ENCODE measurements at regions not wholly inside any gene's neighbourhood (a gene's known extent, or its start where the extent isn't known, plus 50 kb on each side); places are given as distances from the start of the nearest gene placed in this dataset.

DNA sequence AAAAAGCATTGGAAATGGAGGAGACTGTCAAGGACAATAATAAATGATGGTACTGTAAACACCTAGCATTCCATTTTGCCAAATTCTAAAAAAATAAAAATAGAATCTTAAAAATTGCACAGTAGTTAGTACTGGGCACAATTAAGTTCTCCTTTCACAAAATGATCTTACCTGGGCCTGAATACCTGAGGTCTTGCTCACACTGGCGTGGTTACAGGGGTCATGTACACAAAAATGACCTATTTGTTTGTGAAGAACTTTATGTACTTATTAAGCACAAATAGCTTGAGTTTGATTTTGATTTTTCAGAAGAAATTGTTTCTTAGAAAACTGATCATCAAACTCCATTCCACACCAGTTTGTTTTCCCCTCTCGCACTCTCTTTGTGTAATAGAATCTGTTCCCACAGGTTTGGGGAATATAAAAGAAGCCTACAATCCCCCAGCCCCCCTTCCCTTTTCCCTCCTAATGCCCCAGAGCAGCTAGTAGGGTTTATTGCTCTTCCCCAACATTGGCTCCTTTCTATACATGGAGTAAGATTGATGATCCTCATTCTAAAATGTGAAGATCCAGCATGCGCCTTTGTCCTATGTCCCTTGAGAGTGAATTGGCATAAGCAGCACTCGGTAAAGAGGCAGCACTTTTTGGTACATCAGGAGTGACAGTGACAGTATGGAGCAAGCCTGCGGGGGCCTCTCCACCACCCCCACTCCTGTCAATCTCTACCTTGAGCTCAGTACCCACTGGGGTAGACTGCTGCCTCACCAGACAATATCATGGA lies 204.3 kb downstream of the ASCL1 start:
- no TSS peak for BruUV-seq (replicated peaks)
- no peaks in the 10 kb centered on the region for H3K9me2 ChIP-seq (ENCODE audit: insufficient read depth)
- H3K9me3 ChIP-seq (ENCODE audit: control insufficient read depth in 1 of 2, insufficient read depth in 1 of 2, low read depth in 1 of 2, low read length in 2 of 2): no peaks in the 10 kb centered on the region
- POLR2A ChIA-PET: no interaction called here
- H3K4me1 ChIP-seq (ENCODE audit: control insufficient read depth in 1 of 2, insufficient read depth in 2 of 2, low read length in 2 of 2): no peaks in the 10 kb centered on the region
- H4K20me1 ChIP-seq (ENCODE audit: insufficient read depth): no peaks in the 10 kb centered on the region
- H3K27ac ChIP-seq (ENCODE audit: low read depth, low read length): no peak overlapping the region
- TF ChIP-seq, protein P1, sequence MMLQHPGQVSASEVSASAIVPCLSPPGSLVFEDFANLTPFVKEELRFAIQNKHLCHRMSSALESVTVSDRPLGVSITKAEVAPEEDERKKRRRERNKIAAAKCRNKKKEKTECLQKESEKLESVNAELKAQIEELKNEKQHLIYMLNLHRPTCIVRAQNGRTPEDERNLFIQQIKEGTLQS (IDR thresholded peaks at IDR 0.05): no peak
- TF ChIP-seq CBX3 (IDR thresholded peaks at IDR 0.05; ENCODE audit: low read depth) (no peak), SP1 (IDR thresholded peaks at IDR 0.05; ENCODE audit: low read depth) (no peak), RAD21 (IDR thresholded peaks at IDR 0.05; ENCODE audit: low read depth) (no peak), TCF7L2 (IDR thresholded peaks at IDR 0.05; ENCODE audit: borderline replicate concordance, extremely low read depth, insufficient read depth, insufficient read length) (no peak), EZH2phosphoT487 (IDR thresholded peaks at IDR 0.05; ENCODE audit: borderline replicate concordance) (no peak)
- TF ChIP-seq, protein P2, sequence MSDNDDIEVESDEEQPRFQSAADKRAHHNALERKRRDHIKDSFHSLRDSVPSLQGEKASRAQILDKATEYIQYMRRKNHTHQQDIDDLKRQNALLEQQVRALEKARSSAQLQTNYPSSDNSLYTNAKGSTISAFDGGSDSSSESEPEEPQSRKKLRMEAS (IDR thresholded peaks at IDR 0.05): no peak
- ATAC-seq (no peak), DNase-seq (ENCODE audit: low read depth, low spot score) (no peak)
- RAD21 ChIA-PET (ENCODE audit: low non-redundant PET in 1 of 2, low total read pairs in 2 of 2, uncharacterized antibody in 2 of 2, unreplicated experiment in 2 of 2): no interaction called here
- H3K27me3 ChIP-seq (ENCODE audit: insufficient read depth, low read length): 0 out of 2 replicates have a peak, but pooled peaks cover 4% of the 10 kb centered on the region
- no peak overlapping the region for H3K4me2 ChIP-seq (ENCODE audit: low read length)
- CTCF ChIA-PET: no interaction called here
- H3K79me2 ChIP-seq (ENCODE audit: insufficient read depth, low read length): no peaks in the 10 kb centered on the region
- H3K36me3 ChIP-seq (ENCODE audit: control insufficient read depth in 1 of 2, insufficient read depth in 2 of 2, low read length in 2 of 2): no peaks in the 10 kb centered on the region
- no peak overlapping the region for H2AFZ ChIP-seq (ENCODE audit: low read depth, low read length, poor library complexity, severe bottlenecking)
- intact Hi-C loops (cut with micrococcal nuclease): no loop called here
- H3K4me3 ChIP-seq (replicated peaks in 1 of 2; ENCODE audit: low read depth in 1 of 2, low read length in 2 of 2): no peak overlapping the region
- no peak overlapping the region for H3K9ac ChIP-seq (ENCODE audit: low read length)

DNA sequence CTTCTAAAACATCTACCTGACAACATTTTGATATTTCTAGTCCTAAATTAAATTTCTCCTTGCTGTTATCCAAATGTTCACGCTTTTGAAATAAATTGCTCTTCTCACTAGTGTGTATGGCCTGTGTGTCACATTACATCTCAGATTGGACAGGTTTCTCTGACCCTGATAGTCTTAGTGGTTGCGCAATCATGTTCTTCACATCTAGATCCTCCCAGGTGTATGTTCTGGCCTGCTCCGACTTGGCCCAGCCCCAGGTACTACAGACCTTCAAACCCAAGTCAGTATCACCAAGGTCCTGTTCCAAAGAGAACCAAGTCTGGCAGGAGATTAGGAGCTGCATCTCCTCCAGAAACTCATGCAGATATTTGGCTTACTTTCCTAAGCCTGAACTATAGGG lies 209.5 kb downstream of the ASCL1 start:
- Histone ChIP-seq H3K4me1 (ENCODE audit: control insufficient read depth in 1 of 2, insufficient read depth in 2 of 2, low read length in 2 of 2) (no peaks in the 10 kb centered on the region), H3K9ac (ENCODE audit: low read length) (no peak overlapping the region), H4K20me1 (ENCODE audit: insufficient read depth) (no peaks in the 10 kb centered on the region; the same call in 1 of the 2 replicates), H3K36me3 (ENCODE audit: control insufficient read depth in 1 of 2, insufficient read depth in 2 of 2, low read length in 2 of 2) (no peaks in the 10 kb centered on the region), H3K79me2 (ENCODE audit: insufficient read depth, low read length) (no peaks in the 10 kb centered on the region), H3K27ac (ENCODE audit: low read depth, low read length) (no peak overlapping the region), H3K9me3 (ENCODE audit: control insufficient read depth in 1 of 2, insufficient read depth in 1 of 2, low read depth in 1 of 2, low read length in 2 of 2) (no peaks in the 10 kb centered on the region), H3K27me3 (ENCODE audit: insufficient read depth, low read length) (no peaks in the 10 kb centered on the region), H3K9me2 (ENCODE audit: insufficient read depth) (no peaks in the 10 kb centered on the region), H3K4me3 (replicated peaks in 1 of 2; ENCODE audit: low read depth in 1 of 2, low read length in 2 of 2) (no peak overlapping the region), H3K4me2 (ENCODE audit: low read length) (no peak overlapping the region), H2AFZ (ENCODE audit: low read depth, low read length, poor library complexity, severe bottlenecking) (no peak overlapping the region)
- ChIA-PET RAD21 (ENCODE audit: low non-redundant PET in 1 of 2, low total read pairs in 2 of 2, uncharacterized antibody in 2 of 2, unreplicated experiment in 2 of 2) (no interaction called here), POLR2A (interaction anchor here (0.6 kb wide), 1 partner anchor 464 kb away, joined by 7 read pairs; no protein-coding TSS in a partner anchor), CTCF (interaction anchor here (1.4 kb wide), 1 partner anchor 408 kb away, joined by 3 read pairs; no protein-coding TSS in a partner anchor)
- BruUV-seq (replicated peaks): no TSS peak
- ATAC-seq (no peak), DNase-seq (ENCODE audit: low read depth, low spot score) (no peak)
- TF ChIP-seq EGR1 (IDR thresholded peaks at IDR 0.05; ENCODE audit: low read depth): no peak
- peak; percentile 29; the same call in 1 of the 2 replicates for TF ChIP-seq CEBPB (IDR thresholded peaks at IDR 0.05; ENCODE audit: low read depth)
- no peak for TF ChIP-seq POLR2A (IDR thresholded peaks at IDR 0.05; ENCODE audit: borderline replicate concordance, extremely low read depth, insufficient read depth, insufficient read length)
- TF ChIP-seq, protein P3, sequence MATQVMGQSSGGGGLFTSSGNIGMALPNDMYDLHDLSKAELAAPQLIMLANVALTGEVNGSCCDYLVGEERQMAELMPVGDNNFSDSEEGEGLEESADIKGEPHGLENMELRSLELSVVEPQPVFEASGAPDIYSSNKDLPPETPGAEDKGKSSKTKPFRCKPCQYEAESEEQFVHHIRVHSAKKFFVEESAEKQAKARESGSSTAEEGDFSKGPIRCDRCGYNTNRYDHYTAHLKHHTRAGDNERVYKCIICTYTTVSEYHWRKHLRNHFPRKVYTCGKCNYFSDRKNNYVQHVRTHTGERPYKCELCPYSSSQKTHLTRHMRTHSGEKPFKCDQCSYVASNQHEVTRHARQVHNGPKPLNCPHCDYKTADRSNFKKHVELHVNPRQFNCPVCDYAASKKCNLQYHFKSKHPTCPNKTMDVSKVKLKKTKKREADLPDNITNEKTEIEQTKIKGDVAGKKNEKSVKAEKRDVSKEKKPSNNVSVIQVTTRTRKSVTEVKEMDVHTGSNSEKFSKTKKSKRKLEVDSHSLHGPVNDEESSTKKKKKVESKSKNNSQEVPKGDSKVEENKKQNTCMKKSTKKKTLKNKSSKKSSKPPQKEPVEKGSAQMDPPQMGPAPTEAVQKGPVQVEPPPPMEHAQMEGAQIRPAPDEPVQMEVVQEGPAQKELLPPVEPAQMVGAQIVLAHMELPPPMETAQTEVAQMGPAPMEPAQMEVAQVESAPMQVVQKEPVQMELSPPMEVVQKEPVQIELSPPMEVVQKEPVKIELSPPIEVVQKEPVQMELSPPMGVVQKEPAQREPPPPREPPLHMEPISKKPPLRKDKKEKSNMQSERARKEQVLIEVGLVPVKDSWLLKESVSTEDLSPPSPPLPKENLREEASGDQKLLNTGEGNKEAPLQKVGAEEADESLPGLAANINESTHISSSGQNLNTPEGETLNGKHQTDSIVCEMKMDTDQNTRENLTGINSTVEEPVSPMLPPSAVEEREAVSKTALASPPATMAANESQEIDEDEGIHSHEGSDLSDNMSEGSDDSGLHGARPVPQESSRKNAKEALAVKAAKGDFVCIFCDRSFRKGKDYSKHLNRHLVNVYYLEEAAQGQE (IDR thresholded peaks at IDR 0.05; ENCODE audit: low read depth): no peak
- TF ChIP-seq, protein P2 (IDR thresholded peaks at IDR 0.05): no peak
- no peak for TF ChIP-seq ELF1 (IDR thresholded peaks at IDR 0.05; ENCODE audit: borderline replicate concordance, low read depth)
- TF ChIP-seq SRF (IDR thresholded peaks at IDR 0.05; ENCODE audit: low read depth): no peak
- no peak for TF ChIP-seq POLR2AphosphoS5 (IDR thresholded peaks at IDR 0.05; ENCODE audit: low read depth, low read length)
- no peak for TF ChIP-seq ZFX (IDR thresholded peaks at IDR 0.05)
- intact Hi-C loops (cut with micrococcal nuclease): no loop called here

Measured in HCT116 (cell line).